PC-9 (cell line): ENCODE measurements at regions not wholly inside any gene's neighbourhood (a gene's known extent, or its start where the extent isn't known, plus 50 kb on each side); places are given as distances from the start of the nearest gene placed in this dataset.

Experiments
- BruUV-seq: library from RNA; stranded (reverse); fragments of 400-500 nt; replicated peaks from 2 replicates; lab custom pipeline; 2021; lab: Mats Ljungman, UMichigan
- CTCF ChIA-PET: fragments of 300-600 bp; sonication (Branson Sonifier 250); formaldehyde crosslinking; loops from one replicate; lab custom pipeline; 2022; ENCODE audit warnings: antibody characterized with exemption; lab: Charles Lee
- POLR2A ChIA-PET: fragments of 300-600 bp; sonication (Branson Sonifier 250); formaldehyde crosslinking; loops from one replicate; lab custom pipeline; 2022; ENCODE audit warnings: antibody characterized with exemption; ENCODE audit not compliant: unreplicated experiment; lab: Charles Lee
- DNase-seq, 2 experiments: peaks; one replicate each; pipeline versions ENCODE4 v3.0.0 to v3.0.0-alpha.2; 2015 to 2022; ENCODE audit warnings: mixed read lengths in 1 of 2
- H2AFZ ChIP-seq: fragments of 200-600 bp; sonication (generic); 2 replicates; pipeline ENCODE4 v1.8.1; 2017; ENCODE audit warnings: antibody characterized with exemption
- H3F3A ChIP-seq: fragments of 200-600 bp; sonication (generic); 2 replicates; pipeline ENCODE4 v1.8.1; 2017; ENCODE audit warnings: antibody characterized with exemption, mild to moderate bottlenecking, low read depth; ENCODE audit not compliant: insufficient read depth
- H3K27ac ChIP-seq: fragments of 200-600 bp; sonication (generic); 2 replicates; pipeline ENCODE4 v1.6.1; 2016; ENCODE audit warnings: mixed run types
- H3K27me3 ChIP-seq: fragments of 200-600 bp; sonication (generic); 2 replicates; pipeline ENCODE4 v1.6.1; 2016; ENCODE audit warnings: low read depth, mixed run types; ENCODE audit not compliant: insufficient read depth
- H3K36me3 ChIP-seq: fragments of 200-600 bp; sonication (generic); 2 replicates; pipeline ENCODE4 v1.6.1; 2016; ENCODE audit warnings: low read depth, mixed run types
- H3K4me1 ChIP-seq: fragments of 200-600 bp; sonication (generic); replicated peaks from 2 replicates; pipeline ENCODE4 v1.6.1; 2016; ENCODE audit warnings: mixed run types; ENCODE audit not compliant: insufficient read depth
- H3K4me2 ChIP-seq: fragments of 200-600 bp; sonication (generic); 2 replicates; pipeline ENCODE4 v1.6.1; 2017; ENCODE audit warnings: mixed run types
- H3K4me3 ChIP-seq: fragments of 200-600 bp; sonication (generic); 2 replicates; pipeline ENCODE4 v1.6.1; 2016; ENCODE audit warnings: mixed run types
- H3K79me2 ChIP-seq: fragments of 200-600 bp; sonication (generic); 2 replicates; pipeline ENCODE4 v1.6.1; 2017; ENCODE audit warnings: low read depth, mixed run types
- H3K9me2 ChIP-seq: fragments of 200-600 bp; sonication (generic); 2 replicates; pipeline ENCODE4 v1.8.1; 2017; ENCODE audit warnings: mild to moderate bottlenecking; ENCODE audit not compliant: insufficient read depth
- H3K9me3 ChIP-seq: fragments of 200-600 bp; sonication (generic); 2 replicates; pipeline ENCODE4 v1.8.1; 2016; ENCODE audit warnings: low read depth; ENCODE audit not compliant: insufficient read depth
- H4K20me1 ChIP-seq: fragments of 200-600 bp; sonication (generic); 2 replicates; pipeline ENCODE4 v1.8.1; 2017; ENCODE audit not compliant: insufficient read depth
- CTCF ChIP-seq: fragments of 200-600 bp; sonication (generic); conservative IDR thresholded peaks from 2 replicates; pipeline ENCODE4 v1.6.1; 2017; ENCODE audit warnings: mixed run types, antibody characterized with exemption, mild to moderate bottlenecking, moderate library complexity
- EZH2 ChIP-seq: fragments of 200-600 bp; sonication (generic); IDR thresholded peaks from 2 replicates; pipeline ENCODE4 v1.8.0; 2017; ENCODE audit warnings: antibody characterized with exemption, low read depth
- intact Hi-C: fragments of 100-400 bp; cut with micrococcal nuclease; formaldehyde crosslinking; loops from one replicate; pipeline ENCODE4 v1.10.0; 2022; ENCODE audit not compliant: unreplicated experiment

- no peaks in the 10 kb centered on the region for H4K20me1 ChIP-seq
- no peak overlapping the region for H3K4me3 ChIP-seq
- POLR2A ChIA-PET = no interaction called here
- H3K27ac ChIP-seq = no peak overlapping the region
- no peaks in the 10 kb centered on the region; the same call in 1 of the 2 replicates for H3K9me3 ChIP-seq
- no peaks in the 10 kb centered on the region for H3K27me3 ChIP-seq
- H3K36me3 ChIP-seq = no peaks in the 10 kb centered on the region
- H3K9me2 ChIP-seq = 0 out of 2 replicates have a peak, but pooled peaks cover 5% of the 10 kb centered on the region
- BruUV-seq = no TSS peak
- no peak for DNase-seq
- TF ChIP-seq CTCF (no peak), EZH2 (no peak)
- intact Hi-C loops = no loop called here
- H3K4me2 ChIP-seq = no peak overlapping the region
- H2AFZ ChIP-seq = no peak overlapping the region
- H3K79me2 ChIP-seq = no peaks in the 10 kb centered on the region
- CTCF ChIA-PET = no interaction called here
- no peaks in the 10 kb centered on the region for H3K4me1 ChIP-seq
- no peaks in the 10 kb centered on the region for H3F3A ChIP-seq
Measured at GRCh38 chr7:38086857-38087256, 91.2 kb upstream of the STARD3NL start.

- no TSS peak for BruUV-seq
- H3K27me3 ChIP-seq = no peaks in the 10 kb centered on the region
- no peak overlapping the region for H3K4me3 ChIP-seq
- intact Hi-C loops = no loop called here
- H3K36me3 ChIP-seq = no peaks in the 10 kb centered on the region
- peaks cover 3% of the 10 kb centered on the region for H3K9me3 ChIP-seq
- POLR2A ChIA-PET = no interaction called here
- no peaks in the 10 kb centered on the region for H3K9me2 ChIP-seq
- no peak overlapping the region for H3K4me2 ChIP-seq
- H2AFZ ChIP-seq = no peak overlapping the region
- H4K20me1 ChIP-seq = no peaks in the 10 kb centered on the region
- H3F3A ChIP-seq = no peaks in the 10 kb centered on the region
- H3K79me2 ChIP-seq = no peaks in the 10 kb centered on the region
- no peaks in the 10 kb centered on the region for H3K4me1 ChIP-seq
- no peak overlapping the region for H3K27ac ChIP-seq
- no peak for TF ChIP-seq CTCF
- TF ChIP-seq EZH2 = no peak
- CTCF ChIA-PET = no interaction called here
- no peak for DNase-seq
Measured at GRCh38 chr7:38102507-38102906, 75.5 kb upstream of the STARD3NL start.

GRCh38 chr7:38105874-38106483 is 72.1 kb upstream of the STARD3NL start:
- H3K4me1 ChIP-seq = no peaks in the 10 kb centered on the region
- H3K27me3 ChIP-seq = peaks cover 18% of the 10 kb centered on the region; the same call in 1 of the 2 replicates
- H3K36me3 ChIP-seq = no peaks in the 10 kb centered on the region
- H3K79me2 ChIP-seq = no peaks in the 10 kb centered on the region
- no TSS peak for BruUV-seq
- CTCF ChIA-PET = interaction anchor here (0.7 to 1.2 kb wide), 2 partner anchors 117 to 268 kb away, joined by 3 read pairs; no protein-coding TSS in a partner anchor
- no peak for TF ChIP-seq EZH2
- TF ChIP-seq CTCF = peak; percentile 88
- no peaks in the 10 kb centered on the region for H4K20me1 ChIP-seq
- H3K27ac ChIP-seq = no peak overlapping the region
- no peaks in the 10 kb centered on the region for H3K9me2 ChIP-seq
- DNase-seq = peak in 1 of 2 experiments; percentile 40
- H2AFZ ChIP-seq = no peak overlapping the region
- POLR2A ChIA-PET = no interaction called here
- no peaks in the 10 kb centered on the region for H3K9me3 ChIP-seq
- no peak overlapping the region for H3K4me2 ChIP-seq
- intact Hi-C loops = loop anchor here (2.0 kb wide), 1 partner anchor 263 kb away; no protein-coding TSS in a partner anchor
- H3K4me3 ChIP-seq = no peak overlapping the region
- H3F3A ChIP-seq = no peaks in the 10 kb centered on the region
